Endothelial cell of umbilical vein (primary cell): ENCODE measurements at regions not wholly inside any gene's neighbourhood (a gene's known extent, or its start where the extent isn't known, plus 50 kb on each side); places are given as distances from the start of the nearest gene placed in this dataset.

ENCODE experiments used
- BruUV-seq: library from RNA; stranded (reverse); fragments of 400-500 nt; replicated peaks from 2 replicates; lab custom pipeline; 2021; lab: Mats Ljungman, UMichigan
- CTCF ChIA-PET: fragments of 300-600, 350-600 bp; sonication (Branson Sonifier 250); formaldehyde crosslinking; loops from one replicate; lab custom pipeline; 2021; ENCODE audit warnings: antibody characterized with exemption, inconsistent platforms; lab: Charles Lee
- POLR2A ChIA-PET: fragments of 300-600, 350-600 bp; sonication (Branson Sonifier 250); formaldehyde crosslinking; loops from one replicate; lab custom pipeline; 2021; ENCODE audit warnings: antibody characterized with exemption, inconsistent platforms; lab: Charles Lee
- DNase-seq: peaks from one replicate; pipeline ENCODE4 v3.0.0-alpha.2; 2011; ENCODE audit warnings: low read depth, low spot score
- FAIRE-seq: peaks from 2 replicates; lab custom pipeline; 2011; peaks lifted over from hg19 to GRCh38; lab: Jason Lieb, UNC
- H2AFZ ChIP-seq: 2 replicates; pipeline ENCODE4 v1.6.0; 2012; ENCODE audit warnings: low read depth, low read length, control low read depth, inconsistent platforms
- H3K27ac ChIP-seq: 2 replicates; pipeline ENCODE4 v1.5.1; 2011; ENCODE audit warnings: low read depth, mild to moderate bottlenecking, control low read depth, low read length, moderate library complexity; ENCODE audit not compliant: insufficient read depth
- H3K27me3 ChIP-seq, 2 experiments: 2 replicates each; pipeline versions ENCODE4 v1.6.0 to v1.6.1; 2011; ENCODE audit warnings: low read length in 2 of 2, mixed read lengths in 1 of 2; ENCODE audit not compliant: control insufficient read depth in 2 of 2, insufficient read depth in 2 of 2
- H3K36me3 ChIP-seq, 2 experiments: 2 replicates in 1 of 2; 3 replicates in 1 of 2; pipeline ENCODE4 v1.5.1; 2011; ENCODE audit warnings: low read length in 2 of 2, mild to moderate bottlenecking in 1 of 2, moderate library complexity in 1 of 2; ENCODE audit not compliant: control insufficient read depth in 2 of 2, insufficient read depth in 2 of 2; ENCODE audit errors: extremely low read depth in 1 of 2
- H3K4me1 ChIP-seq: 3 replicates; pipeline ENCODE4 v1.5.1; 2011; ENCODE audit warnings: mild to moderate bottlenecking, low read length; ENCODE audit not compliant: control insufficient read depth, insufficient read depth; ENCODE audit errors: extremely low read depth
- H3K4me2 ChIP-seq: 2 replicates; pipeline ENCODE4 v1.6.1; 2011; ENCODE audit warnings: low read length, control low read depth, mixed read lengths; ENCODE audit not compliant: insufficient read depth
- H3K4me3 ChIP-seq, 3 experiments: fragments of 200-600 bp in 1 of 3; sonication (generic), shearing (Covaris generic) in 1 of 3; replicated peaks in 1 of 3; 2 replicates each; pipeline ENCODE4 v1.5.1; 2011 to 2016; ENCODE audit warnings: control low read depth in 3 of 3, low read length in 3 of 3, mild to moderate bottlenecking in 2 of 3, inconsistent platforms in 1 of 3, low read depth in 1 of 3, moderate library complexity in 1 of 3; ENCODE audit not compliant: insufficient read depth in 1 of 3
- H3K79me2 ChIP-seq: 2 replicates; pipeline ENCODE4 v1.6.0; 2012; ENCODE audit warnings: low read length, inconsistent platforms; ENCODE audit not compliant: control insufficient read depth, insufficient read depth
- H3K9ac ChIP-seq: replicated peaks from 2 replicates; pipeline ENCODE3; 2011; ENCODE audit warnings: low read length, control low read depth; ENCODE audit not compliant: insufficient read depth; ENCODE audit errors: extremely low read depth
- H3K9me1 ChIP-seq: replicated peaks from 3 replicates; pipeline ENCODE4 v1.6.0; 2011; ENCODE audit warnings: mild to moderate bottlenecking, low read length; ENCODE audit not compliant: control insufficient read depth, insufficient read depth; ENCODE audit errors: extremely low read depth
- H3K9me3 ChIP-seq: replicated peaks from 2 replicates; pipeline ENCODE4 v1.5.1; 2012; ENCODE audit warnings: low read length, inconsistent platforms; ENCODE audit not compliant: control insufficient read depth, insufficient read depth
- H4K20me1 ChIP-seq: replicated peaks from 2 replicates; pipeline ENCODE3; 2011; ENCODE audit warnings: mild to moderate bottlenecking, low read length; ENCODE audit not compliant: control insufficient read depth, insufficient read depth; ENCODE audit errors: extremely low read depth
- CTCF ChIP-seq, 2 donors: IDR thresholded peaks; 1 replicate in 1 of 2; 2 replicates in 1 of 2; pipeline ENCODE4 v1.5.1; 2011; ENCODE audit warnings: low read length in 2 of 2, mild to moderate bottlenecking in 2 of 2, moderate library complexity in 2 of 2, control low read depth in 1 of 2, inconsistent platforms in 1 of 2, low read depth in 1 of 2; ENCODE audit not compliant: insufficient read depth in 1 of 2; ENCODE audit errors: extremely low read depth in 1 of 2
- EZH2 ChIP-seq: IDR thresholded peaks from 2 replicates; pipeline ENCODE4 v1.6.1; 2012; ENCODE audit warnings: borderline replicate concordance, low read depth, mild to moderate bottlenecking, moderate library complexity, low read length, inconsistent platforms; ENCODE audit not compliant: severe bottlenecking
- FOS ChIP-seq: IDR thresholded peaks from 2 replicates; pipeline ENCODE4 v1.6.1; 2011; ENCODE audit warnings: mild to moderate bottlenecking, low read length, moderate library complexity, borderline replicate concordance; ENCODE audit not compliant: insufficient read depth
- GATA2 ChIP-seq: IDR thresholded peaks from 2 replicates; pipeline ENCODE4 v1.7.0; 2011; ENCODE audit warnings: low read depth, mild to moderate bottlenecking, moderate library complexity, mixed read lengths, low read length; ENCODE audit not compliant: insufficient read length, insufficient read depth
- JUN ChIP-seq: IDR thresholded peaks from 2 replicates; pipeline ENCODE4 v1.6.1; 2011; ENCODE audit warnings: borderline replicate concordance, low read depth; ENCODE audit not compliant: insufficient read length, insufficient read depth
- MYC ChIP-seq: IDR thresholded peaks from one replicate; pipeline ENCODE4 v1.6.1; 2011; ENCODE audit warnings: mild to moderate bottlenecking, low read depth, low read length
- POLR2A ChIP-seq: IDR thresholded peaks from 2 replicates; pipeline ENCODE4 v1.6.1; 2012; ENCODE audit warnings: low read depth, mild to moderate bottlenecking, control low read depth, low read length
- POLR2AphosphoS5 ChIP-seq: IDR thresholded peaks from 2 replicates; pipeline ENCODE4 v1.6.1; 2012; ENCODE audit warnings: low read depth, mild to moderate bottlenecking, control low read depth, low read length, moderate library complexity; ENCODE audit not compliant: insufficient read depth
- dilution Hi-C: fragments of 300-500 bp; cut with MboI; formaldehyde crosslinking; loops from one replicate; pipeline ENCODE4 v1.15.0; 2019; ENCODE audit warnings: low sequenced_read_pairs; ENCODE audit not compliant: extremely low pct_ligation_motif_present
- intact Hi-C: fragments of 100-400 bp; cut with micrococcal nuclease; formaldehyde crosslinking; loops from one replicate; pipeline ENCODE4 v1.10.0; 2022
- TF ChIP-seq, protein P1 (sequence below): IDR thresholded peaks from 2 replicates; pipeline ENCODE4 v1.6.1; 2011; ENCODE audit not compliant: insufficient read depth, insufficient read length

DNA sequence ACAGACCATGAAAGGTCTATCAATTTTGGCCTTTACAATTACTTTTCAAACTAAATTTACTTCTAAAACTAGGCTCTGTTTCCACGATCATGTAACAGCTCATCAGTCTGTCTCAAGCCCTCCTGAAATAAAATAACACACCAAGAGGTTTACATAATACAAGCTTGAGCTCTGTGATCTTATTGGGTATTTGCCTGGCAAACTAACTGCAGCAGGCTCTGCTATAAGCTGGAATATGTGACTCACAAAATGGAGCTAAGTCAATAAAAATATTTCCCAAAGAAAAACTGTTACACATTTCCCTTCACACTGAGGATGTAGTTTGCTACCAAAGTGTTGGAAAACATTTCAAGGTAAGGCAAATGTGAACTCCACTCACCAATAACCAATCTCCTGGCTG lies 94.7 kb upstream of the GPM6B start:
- Histone ChIP-seq H2AFZ (no peak overlapping the region), H3K4me3 (no peak overlapping the region), H3K9me3 (no peaks in the 10 kb centered on the region), H3K9me1 (no peaks in the 10 kb centered on the region), H3K4me2 (no peak overlapping the region), H3K4me1 (no peaks in the 10 kb centered on the region), H3K27me3 (no peaks in the 10 kb centered on the region), H3K36me3 (no peaks in the 10 kb centered on the region), H3K27ac (no peak overlapping the region), H4K20me1 (no peaks in the 10 kb centered on the region), H3K9ac (no peak overlapping the region), H3K79me2 (no peaks in the 10 kb centered on the region)
- CTCF ChIA-PET, result no interaction called here
- dilution Hi-C loops, result no loop called here
- intact Hi-C loops, result no loop called here
- POLR2A ChIA-PET, result no interaction called here
- BruUV-seq, result no TSS peak
- FAIRE-seq, result no peak
- DNase-seq, result no peak
- TF ChIP-seq POLR2A (no peak), CTCF (IDR thresholded peaks at IDR 0.05; ENCODE audit: extremely low read depth in 1 of 2, insufficient read depth in 1 of 2, low read depth in 1 of 2, low read length in 2 of 2) (no peak), JUN (no peak), GATA2 (no peak), MYC (no peak), EZH2 (no peak), POLR2AphosphoS5 (no peak), FOS (no peak)
- TF ChIP-seq, protein P1, sequence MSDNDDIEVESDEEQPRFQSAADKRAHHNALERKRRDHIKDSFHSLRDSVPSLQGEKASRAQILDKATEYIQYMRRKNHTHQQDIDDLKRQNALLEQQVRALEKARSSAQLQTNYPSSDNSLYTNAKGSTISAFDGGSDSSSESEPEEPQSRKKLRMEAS, result no peak
